ENCODE measurements at regions not wholly inside any gene's neighbourhood (a gene's known extent, or its start where the extent isn't known, plus 50 kb on each side); places are given as distances from the start of the nearest gene placed in this dataset.

- TF ChIP-seq POLR2A (IDR thresholded peaks at IDR 0.05) (no peak), CTCF (IDR thresholded peaks at IDR 0.05) (no peak)
These were observed 71.8 kb upstream of the DSP start for GRCh38 chr6:7469696-7470095.
